A673 (cell line): ENCODE measurements at regions not wholly inside any gene's neighbourhood (a gene's known extent, or its start where the extent isn't known, plus 50 kb on each side); places are given as distances from the start of the nearest gene placed in this dataset.

Experiments used
- EZH2 ChIP-seq: fragments of 200-600 bp; sonication (generic); IDR thresholded peaks from 2 replicates; pipeline ENCODE4 v1.6.1; 2017; ENCODE audit warnings: borderline replicate concordance, low read depth, mild to moderate bottlenecking, mixed read lengths, antibody characterized with exemption, low read length; ENCODE audit not compliant: poor library complexity, severe bottlenecking
- TF ChIP-seq, protein P1 (sequence below): fragments of 300-800, 200-600 bp; sonication (generic); conservative IDR thresholded peaks from 2 replicates; pipeline ENCODE4 v1.5.1; 2017; ENCODE audit warnings: low read depth, mild to moderate bottlenecking, antibody characterized with exemption, low read length, moderate library complexity, mixed read lengths

DNA sequence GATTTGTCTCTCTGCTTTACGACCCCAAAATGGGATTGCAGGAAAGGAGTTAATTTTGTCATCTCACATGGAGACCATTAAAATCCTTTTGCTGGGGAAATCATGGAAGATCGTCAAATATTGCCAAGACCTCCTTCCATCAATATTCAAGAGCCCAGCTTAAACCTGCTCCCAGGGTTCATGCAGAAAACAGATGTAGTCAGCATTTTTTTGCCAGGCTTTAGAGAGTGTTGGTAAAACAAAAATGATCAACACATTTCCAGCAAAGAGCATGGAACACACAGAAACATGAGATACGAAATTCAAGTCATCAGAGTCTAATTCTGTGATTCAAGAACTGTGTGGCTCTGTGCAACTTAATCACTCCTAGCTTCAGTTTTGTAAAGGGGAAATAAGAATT lies 118.0 kb upstream of the ATP10A start:
- TF ChIP-seq, protein P1, sequence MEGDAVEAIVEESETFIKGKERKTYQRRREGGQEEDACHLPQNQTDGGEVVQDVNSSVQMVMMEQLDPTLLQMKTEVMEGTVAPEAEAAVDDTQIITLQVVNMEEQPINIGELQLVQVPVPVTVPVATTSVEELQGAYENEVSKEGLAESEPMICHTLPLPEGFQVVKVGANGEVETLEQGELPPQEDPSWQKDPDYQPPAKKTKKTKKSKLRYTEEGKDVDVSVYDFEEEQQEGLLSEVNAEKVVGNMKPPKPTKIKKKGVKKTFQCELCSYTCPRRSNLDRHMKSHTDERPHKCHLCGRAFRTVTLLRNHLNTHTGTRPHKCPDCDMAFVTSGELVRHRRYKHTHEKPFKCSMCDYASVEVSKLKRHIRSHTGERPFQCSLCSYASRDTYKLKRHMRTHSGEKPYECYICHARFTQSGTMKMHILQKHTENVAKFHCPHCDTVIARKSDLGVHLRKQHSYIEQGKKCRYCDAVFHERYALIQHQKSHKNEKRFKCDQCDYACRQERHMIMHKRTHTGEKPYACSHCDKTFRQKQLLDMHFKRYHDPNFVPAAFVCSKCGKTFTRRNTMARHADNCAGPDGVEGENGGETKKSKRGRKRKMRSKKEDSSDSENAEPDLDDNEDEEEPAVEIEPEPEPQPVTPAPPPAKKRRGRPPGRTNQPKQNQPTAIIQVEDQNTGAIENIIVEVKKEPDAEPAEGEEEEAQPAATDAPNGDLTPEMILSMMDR: no peak
- no peak for TF ChIP-seq EZH2
